ENCODE measurements at regions not wholly inside any gene's neighbourhood (a gene's known extent, or its start where the extent isn't known, plus 50 kb on each side); places are given as distances from the start of the nearest gene placed in this dataset.

GRCh38 chr3:72217570-72217969 lies 432.6 kb upstream of the PROK2 start:
- TF ChIP-seq POLR2A (IDR thresholded peaks at IDR 0.05): no peak
- TF ChIP-seq, protein P1, sequence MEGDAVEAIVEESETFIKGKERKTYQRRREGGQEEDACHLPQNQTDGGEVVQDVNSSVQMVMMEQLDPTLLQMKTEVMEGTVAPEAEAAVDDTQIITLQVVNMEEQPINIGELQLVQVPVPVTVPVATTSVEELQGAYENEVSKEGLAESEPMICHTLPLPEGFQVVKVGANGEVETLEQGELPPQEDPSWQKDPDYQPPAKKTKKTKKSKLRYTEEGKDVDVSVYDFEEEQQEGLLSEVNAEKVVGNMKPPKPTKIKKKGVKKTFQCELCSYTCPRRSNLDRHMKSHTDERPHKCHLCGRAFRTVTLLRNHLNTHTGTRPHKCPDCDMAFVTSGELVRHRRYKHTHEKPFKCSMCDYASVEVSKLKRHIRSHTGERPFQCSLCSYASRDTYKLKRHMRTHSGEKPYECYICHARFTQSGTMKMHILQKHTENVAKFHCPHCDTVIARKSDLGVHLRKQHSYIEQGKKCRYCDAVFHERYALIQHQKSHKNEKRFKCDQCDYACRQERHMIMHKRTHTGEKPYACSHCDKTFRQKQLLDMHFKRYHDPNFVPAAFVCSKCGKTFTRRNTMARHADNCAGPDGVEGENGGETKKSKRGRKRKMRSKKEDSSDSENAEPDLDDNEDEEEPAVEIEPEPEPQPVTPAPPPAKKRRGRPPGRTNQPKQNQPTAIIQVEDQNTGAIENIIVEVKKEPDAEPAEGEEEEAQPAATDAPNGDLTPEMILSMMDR (IDR thresholded peaks at IDR 0.05): no peak

Measured in right lobe of liver (tissue), 4 donors.